Endothelial cell of umbilical vein (primary cell): ENCODE measurements at regions not wholly inside any gene's neighbourhood (a gene's known extent, or its start where the extent isn't known, plus 50 kb on each side); places are given as distances from the start of the nearest gene placed in this dataset.

Experiments used
- BruUV-seq: library from RNA; stranded (reverse); fragments of 400-500 nt; replicated peaks from 2 replicates; lab custom pipeline; 2021; lab: Mats Ljungman, UMichigan
- CTCF ChIA-PET: fragments of 300-600, 350-600 bp; sonication (Branson Sonifier 250); formaldehyde crosslinking; loops from one replicate; lab custom pipeline; 2021; ENCODE audit warnings: antibody characterized with exemption, inconsistent platforms; lab: Charles Lee
- POLR2A ChIA-PET: fragments of 300-600, 350-600 bp; sonication (Branson Sonifier 250); formaldehyde crosslinking; loops from one replicate; lab custom pipeline; 2021; ENCODE audit warnings: antibody characterized with exemption, inconsistent platforms; lab: Charles Lee
- DNase-seq: peaks from one replicate; pipeline ENCODE4 v3.0.0-alpha.2; 2011; ENCODE audit warnings: low read depth, low spot score
- FAIRE-seq: peaks from 2 replicates; lab custom pipeline; 2011; peaks lifted over from hg19 to GRCh38; lab: Jason Lieb, UNC
- H2AFZ ChIP-seq: 2 replicates; pipeline ENCODE4 v1.6.0; 2012; ENCODE audit warnings: low read depth, low read length, control low read depth, inconsistent platforms
- H3K27ac ChIP-seq: 2 replicates; pipeline ENCODE4 v1.5.1; 2011; ENCODE audit warnings: low read depth, mild to moderate bottlenecking, control low read depth, low read length, moderate library complexity; ENCODE audit not compliant: insufficient read depth
- H3K27me3 ChIP-seq, 2 experiments: 2 replicates each; pipeline versions ENCODE4 v1.6.0 to v1.6.1; 2011; ENCODE audit warnings: low read length in 2 of 2, mixed read lengths in 1 of 2; ENCODE audit not compliant: control insufficient read depth in 2 of 2, insufficient read depth in 2 of 2
- H3K36me3 ChIP-seq, 2 experiments: 2 replicates in 1 of 2; 3 replicates in 1 of 2; pipeline ENCODE4 v1.5.1; 2011; ENCODE audit warnings: low read length in 2 of 2, mild to moderate bottlenecking in 1 of 2, moderate library complexity in 1 of 2; ENCODE audit not compliant: control insufficient read depth in 2 of 2, insufficient read depth in 2 of 2; ENCODE audit errors: extremely low read depth in 1 of 2
- H3K4me1 ChIP-seq: 3 replicates; pipeline ENCODE4 v1.5.1; 2011; ENCODE audit warnings: mild to moderate bottlenecking, low read length; ENCODE audit not compliant: control insufficient read depth, insufficient read depth; ENCODE audit errors: extremely low read depth
- H3K4me2 ChIP-seq: 2 replicates; pipeline ENCODE4 v1.6.1; 2011; ENCODE audit warnings: low read length, control low read depth, mixed read lengths; ENCODE audit not compliant: insufficient read depth
- H3K4me3 ChIP-seq, 3 experiments: fragments of 200-600 bp in 1 of 3; sonication (generic), shearing (Covaris generic) in 1 of 3; replicated peaks in 1 of 3; 2 replicates each; pipeline ENCODE4 v1.5.1; 2011 to 2016; ENCODE audit warnings: control low read depth in 3 of 3, low read length in 3 of 3, mild to moderate bottlenecking in 2 of 3, inconsistent platforms in 1 of 3, low read depth in 1 of 3, moderate library complexity in 1 of 3; ENCODE audit not compliant: insufficient read depth in 1 of 3
- H3K79me2 ChIP-seq: 2 replicates; pipeline ENCODE4 v1.6.0; 2012; ENCODE audit warnings: low read length, inconsistent platforms; ENCODE audit not compliant: control insufficient read depth, insufficient read depth
- H3K9ac ChIP-seq: replicated peaks from 2 replicates; pipeline ENCODE3; 2011; ENCODE audit warnings: low read length, control low read depth; ENCODE audit not compliant: insufficient read depth; ENCODE audit errors: extremely low read depth
- H3K9me1 ChIP-seq: replicated peaks from 3 replicates; pipeline ENCODE4 v1.6.0; 2011; ENCODE audit warnings: mild to moderate bottlenecking, low read length; ENCODE audit not compliant: control insufficient read depth, insufficient read depth; ENCODE audit errors: extremely low read depth
- H3K9me3 ChIP-seq: replicated peaks from 2 replicates; pipeline ENCODE4 v1.5.1; 2012; ENCODE audit warnings: low read length, inconsistent platforms; ENCODE audit not compliant: control insufficient read depth, insufficient read depth
- H4K20me1 ChIP-seq: replicated peaks from 2 replicates; pipeline ENCODE3; 2011; ENCODE audit warnings: mild to moderate bottlenecking, low read length; ENCODE audit not compliant: control insufficient read depth, insufficient read depth; ENCODE audit errors: extremely low read depth
- EZH2 ChIP-seq: IDR thresholded peaks from 2 replicates; pipeline ENCODE4 v1.6.1; 2012; ENCODE audit warnings: borderline replicate concordance, low read depth, mild to moderate bottlenecking, moderate library complexity, low read length, inconsistent platforms; ENCODE audit not compliant: severe bottlenecking
- GATA2 ChIP-seq: IDR thresholded peaks from 2 replicates; pipeline ENCODE4 v1.7.0; 2011; ENCODE audit warnings: low read depth, mild to moderate bottlenecking, moderate library complexity, mixed read lengths, low read length; ENCODE audit not compliant: insufficient read length, insufficient read depth
- JUN ChIP-seq: IDR thresholded peaks from 2 replicates; pipeline ENCODE4 v1.6.1; 2011; ENCODE audit warnings: borderline replicate concordance, low read depth; ENCODE audit not compliant: insufficient read length, insufficient read depth
- MAX ChIP-seq: IDR thresholded peaks from 2 replicates; pipeline ENCODE4 v1.6.1; 2011; ENCODE audit not compliant: insufficient read depth, insufficient read length
- MYC ChIP-seq: IDR thresholded peaks from one replicate; pipeline ENCODE4 v1.6.1; 2011; ENCODE audit warnings: mild to moderate bottlenecking, low read depth, low read length
- POLR2A ChIP-seq: IDR thresholded peaks from 2 replicates; pipeline ENCODE4 v1.6.1; 2012; ENCODE audit warnings: low read depth, mild to moderate bottlenecking, control low read depth, low read length
- POLR2AphosphoS5 ChIP-seq: IDR thresholded peaks from 2 replicates; pipeline ENCODE4 v1.6.1; 2012; ENCODE audit warnings: low read depth, mild to moderate bottlenecking, control low read depth, low read length, moderate library complexity; ENCODE audit not compliant: insufficient read depth
- dilution Hi-C: fragments of 300-500 bp; cut with MboI; formaldehyde crosslinking; loops from one replicate; pipeline ENCODE4 v1.15.0; 2019; ENCODE audit warnings: low sequenced_read_pairs; ENCODE audit not compliant: extremely low pct_ligation_motif_present
- intact Hi-C: fragments of 100-400 bp; cut with micrococcal nuclease; formaldehyde crosslinking; loops from one replicate; pipeline ENCODE4 v1.10.0; 2022

- Histone ChIP-seq H3K4me1 (no peaks in the 10 kb centered on the region), H3K9ac (no peak overlapping the region), H2AFZ (no peak overlapping the region), H3K36me3 (no peaks in the 10 kb centered on the region), H3K27ac (no peak overlapping the region), H3K4me2 (no peak overlapping the region), H3K27me3 (no peaks in the 10 kb centered on the region), H3K79me2 (no peaks in the 10 kb centered on the region), H3K9me1 (no peaks in the 10 kb centered on the region), H3K9me3 (no peaks in the 10 kb centered on the region), H4K20me1 (no peaks in the 10 kb centered on the region), H3K4me3 (no peak overlapping the region)
- intact Hi-C loops (no loop called here), dilution Hi-C loops (no loop called here)
- no peak for TF ChIP-seq EZH2
- no peak for TF ChIP-seq GATA2
- TF ChIP-seq MAX, result no peak
- no peak for TF ChIP-seq POLR2A
- no peak for TF ChIP-seq POLR2AphosphoS5
- TF ChIP-seq MYC, result no peak
- FAIRE-seq, result no peak
- ChIA-PET POLR2A (no interaction called here), CTCF (no interaction called here)
- DNase-seq, result no peak
- BruUV-seq, result no TSS peak
Measured at GRCh38 chr1:5764464-5764863, 227.8 kb downstream of the NPHP4 start.

- intact Hi-C loops, result no loop called here
- Histone ChIP-seq H3K27ac (no peak overlapping the region), H3K36me3 (no peaks in the 10 kb centered on the region), H3K4me3 (no peak overlapping the region), H3K79me2 (no peaks in the 10 kb centered on the region), H3K9me1 (no peaks in the 10 kb centered on the region), H3K4me2 (no peak overlapping the region), H4K20me1 (no peaks in the 10 kb centered on the region), H3K9me3 (no peaks in the 10 kb centered on the region), H3K4me1 (no peaks in the 10 kb centered on the region), H3K27me3 (no peaks in the 10 kb centered on the region), H3K9ac (no peak overlapping the region), H2AFZ (no peak overlapping the region)
- ChIA-PET POLR2A (no interaction called here), CTCF (no interaction called here)
- no TSS peak for BruUV-seq
- no peak for TF ChIP-seq MAX
- TF ChIP-seq JUN, result no peak
- DNase-seq (no peak), FAIRE-seq (no peak)
- dilution Hi-C loops, result no loop called here
Measured at GRCh38 chr1:5763696-5764370, 228.4 kb downstream of the NPHP4 start.
